ENCODE measurements at regions not wholly inside any gene's neighbourhood (a gene's known extent, or its start where the extent isn't known, plus 50 kb on each side); places are given as distances from the start of the nearest gene placed in this dataset.

- no peak for DNase-seq (ENCODE audit: low read depth)
Observed at GRCh38 chr1:94644352-94644751, 102.8 kb upstream of the F3 start.

DNA sequence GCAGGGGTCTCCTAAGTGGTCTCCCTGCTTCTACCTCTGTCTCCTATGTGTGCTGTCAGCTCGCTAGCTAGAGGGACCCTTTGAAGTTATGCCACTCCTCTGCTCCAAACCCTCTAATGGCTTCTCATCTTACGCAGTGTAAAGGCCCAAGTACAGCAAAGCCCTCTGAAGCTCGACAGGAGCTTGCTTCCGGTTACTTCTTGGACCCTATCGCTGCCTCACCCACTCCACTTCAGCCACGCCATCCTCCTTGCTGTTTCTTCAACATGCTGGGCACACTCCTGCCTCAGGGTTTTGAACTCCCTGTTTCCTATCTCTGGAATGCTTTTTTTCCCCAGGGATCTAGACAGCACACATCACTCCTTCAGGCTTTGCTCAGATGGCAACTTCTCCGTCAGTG, 102.3 kb upstream of the F3 start:
- DNase-seq (ENCODE audit: low read depth) = no peak

- DNase-seq (ENCODE audit: low read depth) = no peak
Observed at GRCh38 chr1:94642617-94643321, 101.2 kb upstream of the F3 start.

- no peak for DNase-seq (ENCODE audit: low read depth)
Observed at GRCh38 chr1:94641990-94642389, 100.4 kb upstream of the F3 start.

DNA sequence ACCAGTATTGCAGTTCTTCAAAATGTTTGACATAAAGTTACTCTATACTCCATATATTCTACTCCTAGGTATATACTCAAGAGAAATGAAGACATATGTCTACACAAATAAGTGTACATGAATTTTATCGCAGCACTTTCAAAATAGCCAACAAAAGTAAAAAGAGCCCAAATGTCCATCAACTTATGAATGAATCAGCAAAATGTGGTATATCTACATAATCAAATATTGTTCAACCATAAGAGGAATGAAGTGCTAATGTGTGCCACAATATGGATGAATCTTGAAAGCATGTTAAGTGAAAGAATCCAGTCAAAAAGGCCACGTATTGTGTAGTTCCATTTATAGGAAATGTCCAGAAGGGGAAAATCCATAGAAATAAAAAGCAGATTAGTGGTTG, 98.6 kb upstream of the F3 start:
- DNase-seq (ENCODE audit: low read depth) = no peak

GRCh38 chr1:94637121-94637520, 95.6 kb upstream of the F3 start:
- no peak for DNase-seq (ENCODE audit: low read depth)

GRCh38 chr1:94636624-94637023, 95.1 kb upstream of the F3 start:
- DNase-seq (ENCODE audit: low read depth) = no peak

DNA sequence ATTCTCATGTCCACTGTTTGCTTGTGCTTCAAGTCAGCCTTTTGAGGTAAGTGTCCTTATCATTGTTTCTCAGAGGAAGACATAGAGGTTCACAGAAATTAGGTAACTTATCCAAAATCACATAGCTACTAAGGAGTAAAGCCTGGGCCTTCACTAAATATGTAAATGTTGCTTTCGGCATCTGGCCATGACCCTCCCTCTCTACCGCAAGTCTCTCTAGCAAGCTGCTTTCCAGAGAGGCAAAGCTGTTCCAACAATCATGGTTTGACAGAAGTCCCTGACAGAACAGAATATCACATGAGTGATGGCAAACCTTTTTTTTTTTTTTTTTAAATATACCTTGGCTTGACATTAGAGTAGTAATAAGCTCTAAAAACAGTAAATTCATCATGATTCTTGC, 94.5 kb upstream of the F3 start:
- DNase-seq (ENCODE audit: low read depth) = no peak

DNA sequence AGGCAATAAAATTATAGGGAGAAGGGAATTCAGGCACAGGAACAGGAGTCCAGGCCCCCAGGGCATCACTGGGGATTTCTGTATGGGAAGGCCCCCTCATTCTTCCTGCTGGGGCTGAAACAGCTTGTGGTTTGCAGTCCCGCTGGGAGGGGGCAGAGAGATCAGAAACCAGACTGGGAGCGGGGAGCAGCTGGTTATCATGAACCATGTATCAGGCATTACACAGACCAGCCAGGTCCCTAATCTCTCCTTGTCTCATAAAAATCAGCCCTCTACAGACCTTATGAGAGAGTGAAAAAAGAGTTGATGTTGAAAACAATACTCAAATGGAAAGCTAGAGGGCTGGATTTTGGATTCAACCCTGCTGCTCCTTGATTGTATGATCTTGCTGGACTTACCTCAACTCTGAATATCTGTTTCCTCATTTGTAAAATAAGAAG, 93.4 kb upstream of the F3 start:
- no peak for DNase-seq (ENCODE audit: low read depth)

- DNase-seq (ENCODE audit: low read depth) = no peak
Observed at GRCh38 chr1:94633051-94633450, 91.5 kb upstream of the F3 start.

GRCh38 chr1:94629259-94630181, 88.0 kb upstream of the F3 start:
- DNase-seq (ENCODE audit: low read depth) = no peak

DNA sequence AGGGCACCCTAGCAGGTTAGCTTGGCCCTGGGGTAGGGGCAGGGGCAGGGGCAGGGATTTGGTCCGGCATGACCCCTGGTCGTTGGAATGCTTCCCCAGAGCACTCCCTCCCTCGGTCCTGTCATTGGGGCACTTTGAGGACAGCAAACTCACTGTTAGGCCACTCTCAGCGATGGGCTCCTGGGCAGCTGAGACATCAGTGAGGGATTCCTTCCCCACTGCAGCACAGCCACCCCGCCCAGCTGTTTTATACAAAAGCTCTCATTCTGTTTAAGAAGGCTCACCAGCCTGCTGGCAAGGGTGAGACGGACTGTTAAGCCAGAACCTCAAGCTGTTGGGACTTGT, 86.9 kb upstream of the F3 start:
- no peak for DNase-seq (ENCODE audit: low read depth)

GRCh38 chr1:94627771-94628498, 86.4 kb upstream of the F3 start:
- no peak for DNase-seq (ENCODE audit: low read depth)

DNA sequence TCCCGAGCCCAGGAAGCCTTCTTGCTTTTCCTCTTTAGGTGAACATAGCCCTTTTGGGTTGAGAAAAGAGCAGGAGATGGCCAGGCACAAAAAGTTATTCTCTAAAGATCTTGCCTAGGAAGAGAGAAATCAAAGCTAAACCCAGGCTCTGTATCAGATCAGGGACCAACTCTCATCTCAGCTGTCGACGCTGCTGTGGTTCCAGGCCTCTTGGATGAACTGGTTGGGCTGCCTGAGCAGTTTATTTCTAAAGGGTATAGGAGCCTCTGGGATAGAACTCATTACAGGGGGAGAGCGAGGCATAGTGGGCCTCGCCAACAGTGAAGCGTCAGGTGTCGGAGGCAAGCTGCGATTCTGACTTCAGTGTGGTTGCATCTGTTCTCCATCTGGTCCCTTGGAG, 82.6 kb upstream of the F3 start:
- no peak for DNase-seq (ENCODE audit: low read depth)

- no peak for DNase-seq (ENCODE audit: low read depth)
Observed at GRCh38 chr1:94623560-94624148, 82.1 kb upstream of the F3 start.

GRCh38 chr1:94622757-94623156, 81.2 kb upstream of the F3 start:
- DNase-seq (ENCODE audit: low read depth) = no peak

DNA sequence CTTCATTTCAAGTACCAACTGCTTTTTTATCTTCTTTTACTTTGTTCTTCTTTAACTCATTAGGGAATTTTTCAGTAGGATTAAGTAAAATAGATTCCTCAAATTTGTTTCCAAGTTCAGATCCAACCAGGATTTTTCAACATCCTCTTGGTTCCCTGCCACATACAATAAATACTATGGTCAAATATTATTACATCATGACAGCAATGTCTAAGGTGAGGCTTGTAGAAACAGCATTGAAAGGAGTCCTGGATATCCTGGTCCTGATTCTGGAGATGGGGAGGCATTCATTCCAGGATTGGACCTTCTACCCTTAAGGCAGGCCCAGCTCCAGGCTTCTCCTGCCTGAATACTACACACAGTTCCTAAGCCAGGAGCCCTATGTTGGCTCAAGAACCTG, 80.2 kb upstream of the F3 start:
- DNase-seq (ENCODE audit: low read depth) = no peak

GRCh38 chr1:94621395-94621794, 79.8 kb upstream of the F3 start:
- no peak for DNase-seq (ENCODE audit: low read depth)

DNA sequence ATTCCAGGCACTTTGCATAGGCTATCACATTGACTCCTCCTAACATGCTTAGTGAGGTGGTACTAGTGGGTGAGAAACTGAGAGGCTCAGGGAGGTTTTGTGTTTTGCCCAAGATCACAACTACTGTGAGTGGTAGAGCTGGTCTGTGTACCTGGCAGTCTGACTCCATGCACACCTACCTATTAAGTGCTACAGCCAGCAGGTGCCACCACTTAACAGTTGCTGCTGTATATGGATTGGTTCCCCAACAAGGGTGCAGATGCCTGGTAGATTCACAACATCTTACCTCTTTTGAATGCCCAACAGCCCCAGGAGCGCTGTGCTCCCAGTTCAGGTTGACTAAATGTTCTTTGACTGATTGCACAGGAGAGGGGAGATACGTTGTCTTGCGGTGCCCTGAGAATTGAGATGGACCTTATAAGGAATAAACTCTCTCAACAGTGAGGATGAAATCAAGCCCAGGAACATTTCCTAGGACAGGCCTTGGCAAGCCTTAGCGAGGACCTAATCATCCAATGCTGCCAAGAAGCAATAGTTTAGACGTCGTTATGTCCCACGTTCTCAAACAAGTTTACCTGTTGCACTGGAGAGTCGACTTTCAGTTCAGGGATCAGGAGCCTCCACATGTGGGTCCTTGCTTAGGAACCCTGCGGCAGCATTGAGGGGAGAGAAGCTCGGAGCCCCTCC, 78.9 kb upstream of the F3 start:
- DNase-seq (ENCODE audit: low read depth) = no peak

DNA sequence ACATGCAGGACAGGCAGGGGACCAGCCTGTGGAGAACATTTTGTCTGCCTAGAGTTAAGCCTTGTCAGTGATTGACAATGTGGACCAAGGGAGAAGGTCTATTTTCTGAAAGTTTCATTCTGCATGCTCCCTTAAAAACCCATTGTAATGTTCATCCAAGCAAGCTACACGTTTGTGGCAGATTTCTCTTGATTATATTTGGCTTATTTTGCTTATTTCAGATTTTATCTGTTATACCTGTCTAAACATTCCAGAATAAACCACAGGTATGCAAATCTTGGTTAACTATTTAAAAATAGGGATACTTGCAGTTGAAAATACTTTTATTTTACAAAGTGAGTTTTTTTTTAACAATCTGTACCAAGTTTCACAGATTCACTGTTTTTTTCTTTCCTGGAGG, 78.2 kb upstream of the F3 start:
- no peak for DNase-seq (ENCODE audit: low read depth)

GRCh38 chr1:94617957-94618739, 76.6 kb upstream of the F3 start:
- DNase-seq (ENCODE audit: low read depth) = no peak

Data from GM04504 (cell line).